GM12872 (cell line): ENCODE measurements at regions not wholly inside any gene's neighbourhood (a gene's known extent, or its start where the extent isn't known, plus 50 kb on each side); places are given as distances from the start of the nearest gene placed in this dataset.

Source experiments
- CTCF ChIP-seq: IDR thresholded peaks from 3 replicates; pipeline ENCODE4 v1.5.1; 2011; ENCODE audit warnings: low read depth, mild to moderate bottlenecking, low read length, moderate library complexity; ENCODE audit not compliant: insufficient read depth

GRCh38 chr2:48900321-48901014, 144.9 kb upstream of the LHCGR start:
- no peak for TF ChIP-seq CTCF

- no peak for TF ChIP-seq CTCF
Observed at GRCh38 chr2:48896870-48897269, 141.3 kb upstream of the LHCGR start.

- TF ChIP-seq CTCF, result no peak
Observed at GRCh38 chr2:48890454-48891131, 135.1 kb upstream of the LHCGR start.

GRCh38 chr2:48888066-48888465, 132.5 kb upstream of the LHCGR start:
- no peak for TF ChIP-seq CTCF

GRCh38 chr2:48886919-48887318, 131.4 kb upstream of the LHCGR start:
- TF ChIP-seq CTCF, result no peak

- TF ChIP-seq CTCF, result no peak
Observed at GRCh38 chr2:48885841-48886240, 130.3 kb upstream of the LHCGR start.

GRCh38 chr2:48883661-48884060, 128.1 kb upstream of the LHCGR start:
- no peak for TF ChIP-seq CTCF
